ENCODE measurements at regions not wholly inside any gene's neighbourhood (a gene's known extent, or its start where the extent isn't known, plus 50 kb on each side); places are given as distances from the start of the nearest gene placed in this dataset.

- TF ChIP-seq, protein P1, sequence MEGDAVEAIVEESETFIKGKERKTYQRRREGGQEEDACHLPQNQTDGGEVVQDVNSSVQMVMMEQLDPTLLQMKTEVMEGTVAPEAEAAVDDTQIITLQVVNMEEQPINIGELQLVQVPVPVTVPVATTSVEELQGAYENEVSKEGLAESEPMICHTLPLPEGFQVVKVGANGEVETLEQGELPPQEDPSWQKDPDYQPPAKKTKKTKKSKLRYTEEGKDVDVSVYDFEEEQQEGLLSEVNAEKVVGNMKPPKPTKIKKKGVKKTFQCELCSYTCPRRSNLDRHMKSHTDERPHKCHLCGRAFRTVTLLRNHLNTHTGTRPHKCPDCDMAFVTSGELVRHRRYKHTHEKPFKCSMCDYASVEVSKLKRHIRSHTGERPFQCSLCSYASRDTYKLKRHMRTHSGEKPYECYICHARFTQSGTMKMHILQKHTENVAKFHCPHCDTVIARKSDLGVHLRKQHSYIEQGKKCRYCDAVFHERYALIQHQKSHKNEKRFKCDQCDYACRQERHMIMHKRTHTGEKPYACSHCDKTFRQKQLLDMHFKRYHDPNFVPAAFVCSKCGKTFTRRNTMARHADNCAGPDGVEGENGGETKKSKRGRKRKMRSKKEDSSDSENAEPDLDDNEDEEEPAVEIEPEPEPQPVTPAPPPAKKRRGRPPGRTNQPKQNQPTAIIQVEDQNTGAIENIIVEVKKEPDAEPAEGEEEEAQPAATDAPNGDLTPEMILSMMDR (conservative IDR thresholded peaks at IDR 0.05; ENCODE audit: low read length), result no peak
- no peak for TF ChIP-seq EZH2phosphoT487 (IDR thresholded peaks at IDR 0.05; ENCODE audit: borderline replicate concordance)
Observed at GRCh38 chr3:16818945-16819344, 65.8 kb upstream of the PLCL2 start.

Data from Loucy (cell line).